IMR-90 (cell line): ENCODE measurements at regions not wholly inside any gene's neighbourhood (a gene's known extent, or its start where the extent isn't known, plus 50 kb on each side); places are given as distances from the start of the nearest gene placed in this dataset.

ENCODE experiments used
- ATAC-seq: fragments of 200-7000 bp; cut with Tn5 transposase; 2 replicates; pipeline ENCODE4 v1.9.1; 2020; ENCODE audit warnings: low read depth, mild to moderate bottlenecking, moderate library complexity
- BruUV-seq: library from RNA; stranded (reverse); fragments of 400-500 nt; replicated peaks from 2 replicates; lab custom pipeline; 2021; lab: Mats Ljungman, UMichigan
- CTCF ChIA-PET: fragments of 300-600 bp; formaldehyde crosslinking; extraction: SDS; loops from one replicate; lab custom pipeline; 2021; ENCODE audit warnings: antibody characterized with exemption; lab: Yijun Ruan, JAX
- POLR2A ChIA-PET: fragments of 300-600 bp; sonication (Branson Sonifier 250); formaldehyde crosslinking; loops from one replicate; lab custom pipeline; 2022; ENCODE audit warnings: antibody characterized with exemption; ENCODE audit not compliant: unreplicated experiment; lab: Charles Lee
- DNase-seq: peaks from one replicate; pipeline ENCODE4 v3.0.0; 2013
- H2AFZ ChIP-seq: replicated peaks from 2 replicates; pipeline ENCODE3; 2013; ENCODE audit warnings: low read length, mild to moderate bottlenecking; ENCODE audit not compliant: poor library complexity
- H2AK5ac ChIP-seq: 2 replicates; pipeline ENCODE4 v1.6.1; 2013; ENCODE audit warnings: low read depth, low read length, inconsistent platforms
- H2AK9ac ChIP-seq: replicated peaks from 2 replicates; pipeline ENCODE3; 2013; ENCODE audit warnings: mild to moderate bottlenecking, low read depth, low read length, moderate library complexity; ENCODE audit not compliant: poor library complexity
- H2BK120ac ChIP-seq: 2 replicates; pipeline ENCODE4 v1.6.1; 2013; ENCODE audit warnings: low read depth, low read length, inconsistent platforms
- H2BK15ac ChIP-seq: 3 replicates; pipeline ENCODE4 v1.6.1; 2013; ENCODE audit warnings: low read depth, low read length, inconsistent platforms
- H2BK20ac ChIP-seq: 2 replicates; pipeline ENCODE4 v1.6.1; 2013; ENCODE audit warnings: low read depth, mild to moderate bottlenecking, inconsistent platforms, low read length, moderate library complexity
- H2BK5ac ChIP-seq: 2 replicates; pipeline ENCODE4 v1.6.1; 2013; ENCODE audit warnings: mild to moderate bottlenecking, low read depth, low read length, inconsistent platforms; ENCODE audit not compliant: poor library complexity, severe bottlenecking
- H3K14ac ChIP-seq: replicated peaks from 2 replicates; pipeline ENCODE4 v1.6.1; 2013; ENCODE audit warnings: low read depth, low read length, inconsistent platforms
- H3K18ac ChIP-seq: 2 replicates; pipeline ENCODE4 v1.6.1; 2013; ENCODE audit warnings: low read depth, low read length, control low read depth
- H3K23ac ChIP-seq: 2 replicates; pipeline ENCODE4 v1.6.1; 2013; ENCODE audit warnings: low read depth, low read length, inconsistent platforms
- H3K27ac ChIP-seq: 2 replicates; pipeline ENCODE4 v1.5.1; 2013; ENCODE audit warnings: mild to moderate bottlenecking, control low read depth, low read length; ENCODE audit not compliant: insufficient read depth
- H3K27me3 ChIP-seq: 2 replicates; pipeline ENCODE4 v1.6.1; 2013; ENCODE audit warnings: low read length; ENCODE audit not compliant: control insufficient read depth, insufficient read depth
- H3K36me3 ChIP-seq: 2 replicates; pipeline ENCODE4 v1.6.1; 2013; ENCODE audit warnings: low read length, mixed read lengths; ENCODE audit not compliant: control insufficient read depth, insufficient read depth
- H3K4ac ChIP-seq: 2 replicates; pipeline ENCODE4 v1.6.1; 2013; ENCODE audit warnings: low read depth, low read length, inconsistent platforms
- H3K4me1 ChIP-seq: 2 replicates; pipeline ENCODE4 v1.6.1; 2013; ENCODE audit warnings: low read length, mixed read lengths; ENCODE audit not compliant: control insufficient read depth, insufficient read depth
- H3K4me2 ChIP-seq: 2 replicates; pipeline ENCODE4 v1.6.1; 2013; ENCODE audit warnings: low read depth, mild to moderate bottlenecking, control low read depth, low read length, moderate library complexity
- H3K4me3 ChIP-seq: 2 replicates; pipeline ENCODE4 v1.5.1; 2013; ENCODE audit warnings: low read depth, mild to moderate bottlenecking, control low read depth, low read length, moderate library complexity; ENCODE audit not compliant: insufficient read depth
- H3K56ac ChIP-seq: 2 replicates; pipeline ENCODE4 v1.6.1; 2013; ENCODE audit warnings: low read length, inconsistent platforms; ENCODE audit not compliant: insufficient read depth; ENCODE audit errors: extremely low read depth
- H3K79me1 ChIP-seq, 2 experiments: 2 replicates each; pipeline ENCODE4 v1.6.1; 2013; ENCODE audit warnings: low read length in 2 of 2, inconsistent platforms in 1 of 2, low read depth in 1 of 2
- H3K9ac ChIP-seq: 2 replicates; pipeline ENCODE4 v1.6.1; 2013; ENCODE audit warnings: low read depth, low read length, control low read depth
- H3K9me1 ChIP-seq: 2 replicates; pipeline ENCODE4 v1.6.1; 2013; ENCODE audit warnings: low read length, inconsistent platforms; ENCODE audit not compliant: insufficient read depth
- H3K9me3 ChIP-seq: 2 replicates; pipeline ENCODE4 v1.6.1; 2013; ENCODE audit warnings: low read length; ENCODE audit not compliant: control insufficient read depth, insufficient read depth
- H4K20me1 ChIP-seq: 2 replicates; pipeline ENCODE4 v1.6.1; 2013; ENCODE audit warnings: low read length, inconsistent platforms; ENCODE audit not compliant: insufficient read depth
- H4K5ac ChIP-seq: 2 replicates; pipeline ENCODE4 v1.6.1; 2013; ENCODE audit warnings: mild to moderate bottlenecking, low read depth, low read length, control low read depth
- H4K8ac ChIP-seq, 2 experiments: 2 replicates each; pipeline ENCODE4 v1.6.1; 2013; ENCODE audit warnings: low read depth in 2 of 2, low read length in 2 of 2, control low read depth in 1 of 2, inconsistent platforms in 1 of 2
- H4K91ac ChIP-seq: 2 replicates; pipeline ENCODE4 v1.6.1; 2013; ENCODE audit warnings: low read depth, low read length, inconsistent platforms; ENCODE audit not compliant: insufficient read depth
- BHLHE40 ChIP-seq: fragments of 150-350 bp; IDR thresholded peaks from 2 replicates; pipeline ENCODE4 v1.6.1; 2016; ENCODE audit warnings: mild to moderate bottlenecking, low read depth, low read length
- CEBPB ChIP-seq: IDR thresholded peaks from 2 replicates; pipeline ENCODE4 v1.6.1; 2012; ENCODE audit warnings: low read depth, low read length, improper control_type of control experiment
- CHD1 ChIP-seq: IDR thresholded peaks from 2 replicates; pipeline ENCODE4 v1.6.1; 2012; ENCODE audit warnings: low read depth, low read length, improper control_type of control experiment
- FOS ChIP-seq: fragments of 150-350 bp; IDR thresholded peaks from 2 replicates; pipeline ENCODE4 v1.6.1; 2016; ENCODE audit warnings: low read depth, low read length
- MAZ ChIP-seq: IDR thresholded peaks from 2 replicates; pipeline ENCODE4 v1.6.1; 2012; ENCODE audit warnings: low read depth, mild to moderate bottlenecking, low read length, improper control_type of control experiment, moderate library complexity, borderline replicate concordance
- MXI1 ChIP-seq: IDR thresholded peaks from 2 replicates; pipeline ENCODE4 v1.6.1; 2012; ENCODE audit warnings: low read depth, mild to moderate bottlenecking, low read length, moderate library complexity, borderline replicate concordance
- NFE2L2 ChIP-seq: fragments of 150-350 bp; IDR thresholded peaks from 2 replicates; pipeline ENCODE4 v1.6.1; 2016; ENCODE audit warnings: low read depth, mild to moderate bottlenecking, low read length
- POLR2A ChIP-seq: IDR thresholded peaks from 2 replicates; pipeline ENCODE4 v1.6.1; 2012; ENCODE audit warnings: mild to moderate bottlenecking, low read depth, low read length
- RAD21 ChIP-seq: IDR thresholded peaks from 2 replicates; pipeline ENCODE4 v1.6.1; 2012; ENCODE audit warnings: low read length, improper control_type of control experiment
- RFX5 ChIP-seq: IDR thresholded peaks from 2 replicates; pipeline ENCODE4 v1.8.0; 2012; ENCODE audit warnings: low read depth, mild to moderate bottlenecking, low read length, moderate library complexity
- SMC3 ChIP-seq: fragments of 150-350 bp; IDR thresholded peaks from 2 replicates; pipeline ENCODE4 v1.6.1; 2016; ENCODE audit warnings: low read depth, mild to moderate bottlenecking, antibody characterized with exemption, low read length, moderate library complexity
- WGBS, 2 experiments: methylation state at CpG; one replicate each; pipeline versions ENCODE4 v1.1.5 to v1.1.7; 2013; ENCODE audit warnings: missing lambda C conversion rate in 2 of 2; ENCODE audit not compliant: insufficient read length in 1 of 2; ENCODE audit errors: extremely low coverage in 2 of 2; 5-methylcytosine and 5-hydroxymethylcytosine counted together
- dilution Hi-C: fragments of 300-500 bp; cut with HindIII; formaldehyde crosslinking; loops from one replicate; pipeline ENCODE4 v1.14.3; 2018; ENCODE audit warnings: low sequenced_read_pairs; ENCODE audit not compliant: unreplicated experiment
- in situ Hi-C: fragments of 300-500 bp; cut with MboI; formaldehyde crosslinking; loops from 3 replicates; pipeline ENCODE4 v1.14.3; 2019; ENCODE audit warnings: low sequenced_read_pairs, inconsistent platforms, mixed read lengths
- intact Hi-C: fragments of 100-400 bp; cut with micrococcal nuclease; formaldehyde crosslinking; loops from 2 replicates; pipeline ENCODE4 v1.10.0; 2022
- TF ChIP-seq, protein P1 (sequence below): conservative IDR thresholded peaks from 2 replicates; pipeline ENCODE4 v1.5.1; 2012; ENCODE audit warnings: mild to moderate bottlenecking, low read depth, low read length, improper control_type of control experiment

GRCh38 chr13:26980099-26981031, 191.2 kb downstream of the USP12 start:
- DNase-seq (no peak), ATAC-seq (no peak)
- intact Hi-C loops (loop anchor here (10.0 kb wide), 3 partner anchors 444 to 1004 kb away; partner anchors contain the start of genes GTF3A and URAD), in situ Hi-C loops (loop anchor here (10.0 to 25.0 kb wide), 3 partner anchors 194 to 632 kb away; partner anchors contain the start of genes LNX2, POLR1D, RASL11A and USP12), dilution Hi-C loops (no loop called here)
- Histone ChIP-seq H3K27me3 (no peaks in the 10 kb centered on the region), H2BK5ac (no peak overlapping the region), H3K4me3 (no peak overlapping the region), H3K23ac (no peak overlapping the region), H3K4me2 (no peak overlapping the region), H3K9ac (no peak overlapping the region), H3K36me3 (no peaks in the 10 kb centered on the region), H3K56ac (no peak overlapping the region), H4K91ac (peak overlapping the region; percentile 37; the same call in 1 of the 2 replicates), H3K9me1 (peaks cover 16% of the 10 kb centered on the region), H2BK15ac (no peak overlapping the region; the same call in 2 of the 3 replicates), H4K20me1 (no peaks in the 10 kb centered on the region), H3K9me3 (no peaks in the 10 kb centered on the region), H3K4me1 (peaks cover 18% of the 10 kb centered on the region), H2AFZ (no peak overlapping the region), H3K27ac (no peak overlapping the region), H2AK9ac (no peak overlapping the region), H2BK20ac (peak overlapping the region; percentile 41), H2AK5ac (peak overlapping the region; percentile 53), H4K8ac (peak overlapping the region in 1 of 2 experiments; percentile 39; a peak in 2 of 4 replicates), H3K14ac (no peak overlapping the region), H4K5ac (no peak overlapping the region), H3K79me1 (peaks cover 0 to 8% of the 10 kb centered on the region in 2 experiments; a peak in 2 of 4 replicates), H3K4ac (peak overlapping the region; percentile 42; the same call in 1 of the 2 replicates), H2BK120ac (peak overlapping the region; percentile 60), H3K18ac (no peak overlapping the region)
- BruUV-seq = no TSS peak
- ChIA-PET CTCF (no interaction called here), POLR2A (no interaction called here)
- TF ChIP-seq BHLHE40 (no peak), RAD21 (no peak), CHD1 (no peak), CEBPB (no peak), MXI1 (no peak), FOS (no peak), RFX5 (no peak), POLR2A (no peak), SMC3 (no peak), MAZ (no peak), NFE2L2 (no peak)
- TF ChIP-seq, protein P1, sequence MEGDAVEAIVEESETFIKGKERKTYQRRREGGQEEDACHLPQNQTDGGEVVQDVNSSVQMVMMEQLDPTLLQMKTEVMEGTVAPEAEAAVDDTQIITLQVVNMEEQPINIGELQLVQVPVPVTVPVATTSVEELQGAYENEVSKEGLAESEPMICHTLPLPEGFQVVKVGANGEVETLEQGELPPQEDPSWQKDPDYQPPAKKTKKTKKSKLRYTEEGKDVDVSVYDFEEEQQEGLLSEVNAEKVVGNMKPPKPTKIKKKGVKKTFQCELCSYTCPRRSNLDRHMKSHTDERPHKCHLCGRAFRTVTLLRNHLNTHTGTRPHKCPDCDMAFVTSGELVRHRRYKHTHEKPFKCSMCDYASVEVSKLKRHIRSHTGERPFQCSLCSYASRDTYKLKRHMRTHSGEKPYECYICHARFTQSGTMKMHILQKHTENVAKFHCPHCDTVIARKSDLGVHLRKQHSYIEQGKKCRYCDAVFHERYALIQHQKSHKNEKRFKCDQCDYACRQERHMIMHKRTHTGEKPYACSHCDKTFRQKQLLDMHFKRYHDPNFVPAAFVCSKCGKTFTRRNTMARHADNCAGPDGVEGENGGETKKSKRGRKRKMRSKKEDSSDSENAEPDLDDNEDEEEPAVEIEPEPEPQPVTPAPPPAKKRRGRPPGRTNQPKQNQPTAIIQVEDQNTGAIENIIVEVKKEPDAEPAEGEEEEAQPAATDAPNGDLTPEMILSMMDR = no peak
- WGBS, 2 experiments = 78% methylated on average over 5 of the region's 18 CpGs; no CpG with 5 or more reads in 1 of the 2 experiments
